Hematopoietic multipotent progenitor cell treated with erythropoietin and hydrocortisone succinate and interleukin-3 and kit ligand, for 8 days (in vitro differentiated cells): ENCODE measurements at regions not wholly inside any gene's neighbourhood (a gene's known extent, or its start where the extent isn't known, plus 50 kb on each side); places are given as distances from the start of the nearest gene placed in this dataset.
"Not testable (repeated sequence)": the region's sequence is repeated elsewhere in the genome, so short reads cannot be mapped to it uniquely, and the experiment has no call there.

Experiments used
- DNase-seq: peaks from one replicate; pipeline ENCODE4 v3.0.0-alpha.2; 2015

GRCh38 chr4:141290771-141291170 lies 70.1 kb downstream of the ZNF330 start:
- DNase-seq: no peak

- no peak for DNase-seq
These were observed 73.6 kb downstream of the ZNF330 start for GRCh38 chr4:141294306-141294705.

- no peak for DNase-seq
These were observed 80.5 kb downstream of the ZNF330 start for GRCh38 chr4:141301216-141301615.

- DNase-seq: no peak
These were observed 82.2 kb downstream of the ZNF330 start for GRCh38 chr4:141302924-141303323.

GRCh38 chr4:141304346-141304745 lies 83.7 kb downstream of the ZNF330 start:
- DNase-seq: no peak

GRCh38 chr4:141306331-141306730 lies 85.6 kb downstream of the ZNF330 start:
- no peak for DNase-seq

- peak; percentile 52 for DNase-seq
These were observed 86.6 kb downstream of the ZNF330 start for GRCh38 chr4:141307241-141307689.

GRCh38 chr4:141309874-141310273 lies 89.2 kb downstream of the ZNF330 start:
- DNase-seq: no peak

- no peak for DNase-seq
These were observed 90.8 kb downstream of the ZNF330 start for GRCh38 chr4:141311246-141312204.

- DNase-seq: no peak
These were observed 93.9 kb downstream of the ZNF330 start for GRCh38 chr4:141314627-141315026.

- DNase-seq: no peak
These were observed 108.0 kb downstream of the ZNF330 start for GRCh38 chr4:141328560-141329173.

- peak; percentile 28 for DNase-seq
These were observed 108.5 kb downstream of the ZNF330 start for GRCh38 chr4:141329174-141329569.

- no peak for DNase-seq
These were observed 109.9 kb downstream of the ZNF330 start for GRCh38 chr4:141330616-141331015.

GRCh38 chr4:141331534-141332358 lies 111.1 kb downstream of the ZNF330 start:
- no peak for DNase-seq

GRCh38 chr4:141332359-141333181 lies 111.9 kb downstream of the ZNF330 start:
- not testable (repeated sequence) for DNase-seq

- DNase-seq: not testable (repeated sequence)
These were observed 112.9 kb downstream of the ZNF330 start for GRCh38 chr4:141333456-141334230.

- DNase-seq: no peak
These were observed 114.5 kb downstream of the ZNF330 start for GRCh38 chr4:141335166-141335565.

- no peak for DNase-seq
These were observed 117.5 kb downstream of the ZNF330 start for GRCh38 chr4:141338238-141338637.

- no peak for DNase-seq
These were observed 118.7 kb downstream of the ZNF330 start for GRCh38 chr4:141339391-141339790.

- no peak for DNase-seq
These were observed 119.3 kb downstream of the ZNF330 start for GRCh38 chr4:141339966-141340365.

- no peak for DNase-seq
These were observed 119.8 kb downstream of the ZNF330 start for GRCh38 chr4:141340458-141340857.
